ENCODE measurements at regions not wholly inside any gene's neighbourhood (a gene's known extent, or its start where the extent isn't known, plus 50 kb on each side); places are given as distances from the start of the nearest gene placed in this dataset.
"Not testable (repeated sequence)": the region's sequence is repeated elsewhere in the genome, so short reads cannot be mapped to it uniquely, and the experiment has no call there.

DNA sequence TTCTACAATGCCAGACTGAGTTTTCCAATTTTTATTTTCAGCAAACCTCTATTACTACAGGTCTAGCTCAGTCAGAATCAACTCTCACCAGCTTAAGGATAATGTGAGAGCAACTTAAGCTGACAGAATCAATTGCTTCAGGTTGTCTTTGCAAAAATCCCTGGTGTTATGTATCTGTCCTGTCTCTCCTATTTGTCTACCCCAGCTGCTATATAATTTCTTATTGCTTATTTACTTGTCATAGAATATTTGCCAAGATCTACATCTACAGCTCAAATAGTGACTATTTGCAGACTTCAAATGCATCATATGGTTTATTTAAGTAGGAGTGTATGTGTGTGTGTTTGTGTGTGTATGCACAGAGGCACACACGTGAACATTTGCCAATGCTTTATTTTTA is 54.1 kb downstream of the FOXG1 start:
- no peak for DNase-seq

DNA sequence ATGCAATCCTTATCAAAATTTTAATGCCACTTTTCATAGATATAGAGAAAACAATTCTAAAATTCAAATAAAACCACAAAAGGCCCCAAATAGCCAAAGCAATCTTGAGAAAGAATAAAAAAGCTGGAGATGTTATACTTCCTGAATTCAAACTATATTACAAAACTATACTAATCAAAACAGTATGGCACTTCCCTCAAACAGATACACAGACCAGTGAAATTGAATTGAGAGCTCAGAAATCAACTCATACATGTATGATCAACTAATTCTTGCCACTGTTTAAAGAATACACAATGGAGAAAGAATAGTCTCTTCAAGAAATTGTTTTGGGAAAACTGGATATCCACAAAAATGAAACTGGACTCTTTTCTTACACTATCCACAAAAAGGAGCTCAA is 55.4 kb downstream of the FOXG1 start:
- DNase-seq, result no peak

DNA sequence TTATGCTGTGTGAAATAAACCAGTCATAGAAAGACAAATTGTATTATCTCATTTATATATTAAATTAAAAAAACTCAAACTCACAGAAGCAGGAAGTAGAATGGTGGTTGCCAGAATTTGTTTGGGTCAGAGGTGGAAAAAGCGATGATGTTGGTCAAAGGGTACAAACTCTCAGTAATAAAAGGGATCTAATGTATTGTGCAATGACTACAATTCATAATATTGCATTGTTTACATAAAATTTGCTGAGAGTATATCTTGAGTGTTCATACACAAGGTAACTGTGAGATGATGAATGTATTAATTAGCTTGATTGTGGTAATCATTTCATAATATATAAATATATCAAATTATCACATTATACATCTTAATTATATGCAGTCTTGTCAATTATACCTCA is 56.7 kb downstream of the FOXG1 start:
- no peak for DNase-seq

DNA sequence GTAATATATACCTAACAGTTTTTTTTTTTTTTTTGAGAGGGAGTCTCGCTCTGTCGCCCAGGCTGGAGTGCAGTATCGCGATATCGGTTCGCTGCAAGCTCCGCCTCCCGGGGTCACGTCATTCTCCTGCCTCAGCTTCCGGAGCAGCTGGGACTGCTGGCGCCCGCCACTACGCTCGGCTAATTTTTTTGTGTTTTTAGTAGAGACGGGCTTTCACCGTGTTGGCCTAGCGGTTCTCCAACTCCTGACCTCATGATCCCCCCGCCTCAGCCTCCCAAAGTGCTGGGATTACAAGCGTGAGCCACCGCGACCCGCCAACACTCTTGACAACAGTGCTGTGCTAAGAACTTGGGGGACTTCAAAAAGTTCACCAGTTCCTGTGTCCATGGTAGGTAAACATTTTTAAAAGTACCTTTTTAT is 63.5 kb downstream of the FOXG1 start:
- DNase-seq, result no peak

DNA sequence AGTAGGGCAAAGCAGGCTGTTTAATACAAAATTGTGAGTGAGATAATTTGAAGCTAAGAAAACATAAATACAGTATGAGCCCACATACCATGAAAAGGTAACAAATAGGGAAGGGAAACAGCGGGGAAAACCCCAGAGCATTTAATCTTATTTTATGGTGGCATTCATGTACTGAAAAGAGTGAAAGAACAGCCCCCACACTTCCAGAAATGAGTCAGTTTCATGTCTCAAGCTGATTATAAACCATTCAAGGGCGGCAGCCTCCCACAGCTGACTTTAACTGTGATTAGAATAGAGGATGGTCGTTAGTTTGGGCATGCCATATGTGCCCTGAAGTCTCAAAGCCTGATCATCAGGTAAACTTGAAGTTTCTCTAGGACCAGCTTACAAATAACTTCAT is 64.5 kb downstream of the FOXG1 start:
- DNase-seq, result no peak

DNA sequence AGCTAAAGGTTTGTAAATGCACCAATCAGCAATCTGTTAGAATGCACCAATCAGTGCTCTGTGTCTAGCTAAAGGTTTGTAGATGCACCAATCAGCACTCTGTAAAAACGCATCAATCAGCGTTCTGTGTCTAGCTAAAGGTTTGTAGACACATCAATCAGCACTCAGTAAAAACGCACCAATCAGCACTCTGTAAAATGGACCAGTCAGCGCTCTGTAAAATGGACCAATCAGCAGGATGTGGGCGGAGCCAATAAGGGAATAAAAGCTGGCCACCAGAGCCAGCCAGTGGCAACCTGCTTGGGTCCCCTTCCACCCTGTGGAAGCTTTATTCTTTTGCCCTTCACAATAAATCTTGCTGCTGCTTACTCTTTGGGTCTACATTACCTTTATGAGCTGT is 76.0 kb downstream of the FOXG1 start:
- DNase-seq, result not testable (repeated sequence)

DNA sequence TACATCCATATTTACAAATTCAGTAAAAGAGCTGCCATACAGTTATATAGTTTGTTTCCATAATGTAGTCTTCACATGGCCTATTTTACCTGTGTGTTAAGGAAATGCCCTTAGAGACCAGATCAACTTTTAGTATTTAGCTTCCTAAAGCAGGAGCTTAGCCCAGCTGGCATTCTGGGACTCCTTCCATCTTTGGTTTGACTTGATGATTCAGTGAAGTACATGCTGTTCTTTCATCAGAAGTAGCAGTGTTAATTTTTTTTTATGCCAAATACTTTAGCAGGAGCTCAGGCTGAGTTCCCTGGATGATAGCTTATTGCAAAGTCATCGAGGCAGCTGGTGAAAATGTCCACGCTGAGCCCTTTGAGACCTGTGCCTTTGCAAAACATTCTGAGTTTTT is 101.0 kb downstream of the FOXG1 start:
- no peak for DNase-seq

DNA sequence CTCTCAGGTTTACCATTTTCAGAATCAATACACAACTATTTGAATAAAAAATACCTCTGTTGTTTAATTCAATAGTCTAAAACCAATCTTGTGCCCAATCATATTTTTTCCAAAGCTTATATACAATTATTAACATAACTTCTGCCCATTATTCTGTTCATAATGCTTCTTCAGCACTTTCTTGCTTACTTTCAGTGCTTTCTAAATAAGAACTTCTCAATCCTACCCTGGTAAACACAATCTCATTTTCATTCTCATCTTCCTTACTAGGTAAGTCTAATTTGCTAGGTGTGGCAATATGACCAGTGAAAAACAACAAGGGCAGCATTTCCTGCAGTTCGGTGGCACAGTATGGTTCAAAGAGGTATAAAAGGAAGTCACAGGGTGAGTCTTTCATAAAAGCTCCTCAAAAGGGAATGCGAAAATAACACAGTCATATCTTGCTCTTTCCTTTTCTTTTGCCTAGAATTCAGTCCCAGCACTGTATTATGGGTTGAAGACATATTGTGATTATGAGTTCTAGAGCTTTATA is 103.5 kb downstream of the FOXG1 start:
- peak; percentile 23 for DNase-seq

DNA sequence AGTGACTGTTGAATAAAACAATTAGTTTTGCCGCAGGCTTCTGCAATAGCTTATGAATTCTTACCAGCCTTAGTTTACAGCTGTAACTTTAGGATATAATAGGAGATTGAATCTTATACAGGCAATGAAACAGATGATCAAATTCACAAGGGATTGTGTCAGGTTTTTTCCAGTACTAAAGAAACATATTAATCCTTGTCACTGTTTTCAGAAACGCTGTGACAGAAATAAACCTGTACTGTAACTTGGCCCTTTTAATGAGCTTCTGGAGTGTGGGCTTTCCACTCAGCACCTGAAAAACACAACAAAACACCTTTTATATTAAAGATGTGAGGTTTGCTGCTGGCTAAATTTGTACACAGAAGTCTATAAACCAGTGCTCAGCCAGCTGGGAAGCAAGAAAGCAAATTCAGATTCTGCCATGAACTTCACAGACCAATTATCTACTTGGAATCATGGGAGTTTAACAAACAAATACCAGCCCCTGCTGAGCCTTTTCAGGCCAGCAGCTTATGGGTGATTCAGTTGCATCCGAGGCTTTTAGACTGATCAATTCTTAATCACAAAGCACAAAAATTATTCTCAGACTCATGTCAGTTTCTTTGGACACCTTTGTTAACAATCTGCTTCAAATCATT is 109.5 kb downstream of the FOXG1 start:
- DNase-seq, result no peak

DNA sequence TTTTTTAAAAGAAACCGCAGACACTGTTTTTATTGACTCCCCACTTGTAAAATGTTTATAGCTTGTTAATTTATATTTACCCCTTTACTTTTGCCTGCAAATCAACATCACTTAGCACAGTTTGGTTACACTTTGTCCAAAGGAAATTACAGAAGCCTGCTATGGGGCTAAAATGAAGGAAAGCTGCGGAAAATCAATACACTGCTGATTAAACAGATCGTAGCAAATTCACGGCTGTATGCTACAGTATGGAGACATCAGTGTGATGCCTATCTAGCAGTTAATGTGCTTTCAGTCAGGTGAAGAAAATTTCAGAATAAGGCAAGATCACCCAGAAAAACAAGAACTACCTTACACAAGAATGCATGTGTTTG is 110.0 kb downstream of the FOXG1 start:
- DNase-seq, result no peak

DNA sequence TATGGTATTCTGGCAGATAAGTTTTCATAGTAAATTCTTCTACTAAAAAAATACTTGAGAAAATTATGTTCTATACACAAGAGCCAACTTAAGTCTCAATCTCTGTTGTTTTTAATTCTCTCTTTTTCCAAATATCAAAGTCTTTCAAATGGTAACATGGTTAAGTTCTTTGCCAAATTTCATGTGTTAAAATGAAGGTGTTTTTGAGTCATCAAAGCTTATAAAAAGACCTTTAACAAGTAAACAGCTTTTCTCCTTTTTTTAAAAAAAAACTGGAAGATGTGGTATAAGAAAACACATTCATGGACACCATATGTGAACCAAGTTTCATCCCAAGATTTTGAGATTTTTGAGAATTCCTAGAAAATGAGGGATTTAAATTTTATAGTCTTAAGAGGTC is 111.3 kb downstream of the FOXG1 start:
- no peak for DNase-seq

DNA sequence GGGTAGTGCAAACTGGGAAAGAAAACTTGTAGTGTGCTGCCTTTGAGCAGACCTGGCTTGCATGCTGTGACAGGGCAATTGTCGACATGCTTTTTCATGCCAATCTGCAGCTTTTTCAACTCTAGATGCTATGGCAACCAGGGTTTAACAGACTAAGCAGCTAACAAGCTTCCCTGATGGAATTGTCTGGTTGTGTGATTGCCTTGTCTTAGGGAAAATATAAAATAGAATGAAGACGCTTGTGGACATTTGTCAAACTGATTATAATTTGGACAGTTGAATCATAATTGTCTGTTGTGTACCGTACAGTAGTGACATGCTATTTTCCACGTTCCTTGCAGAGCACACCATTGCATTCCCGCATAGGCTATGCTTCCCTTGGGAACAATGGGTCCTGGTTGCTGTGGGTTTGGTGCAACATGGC is 113.0 kb downstream of the FOXG1 start:
- no peak for DNase-seq

DNA sequence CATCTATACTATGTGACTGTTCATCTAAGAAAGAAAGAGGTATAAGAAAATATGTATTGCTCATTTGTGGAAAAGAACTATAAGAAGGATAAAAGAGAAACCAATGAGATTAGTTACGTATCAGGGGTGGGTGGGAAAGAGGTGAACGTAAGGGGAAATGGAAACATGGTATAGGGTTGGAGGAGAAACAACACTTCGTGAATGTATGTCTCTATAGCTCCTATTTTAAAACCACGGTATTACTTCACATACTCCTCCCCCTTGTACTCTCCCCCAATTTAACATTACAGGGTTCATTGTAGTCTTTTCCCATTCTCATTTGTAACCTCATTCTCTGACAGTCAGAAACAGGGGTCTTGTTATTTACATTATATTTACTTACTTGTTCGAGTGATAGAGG is 120.4 kb downstream of the FOXG1 start:
- DNase-seq, result no peak

DNA sequence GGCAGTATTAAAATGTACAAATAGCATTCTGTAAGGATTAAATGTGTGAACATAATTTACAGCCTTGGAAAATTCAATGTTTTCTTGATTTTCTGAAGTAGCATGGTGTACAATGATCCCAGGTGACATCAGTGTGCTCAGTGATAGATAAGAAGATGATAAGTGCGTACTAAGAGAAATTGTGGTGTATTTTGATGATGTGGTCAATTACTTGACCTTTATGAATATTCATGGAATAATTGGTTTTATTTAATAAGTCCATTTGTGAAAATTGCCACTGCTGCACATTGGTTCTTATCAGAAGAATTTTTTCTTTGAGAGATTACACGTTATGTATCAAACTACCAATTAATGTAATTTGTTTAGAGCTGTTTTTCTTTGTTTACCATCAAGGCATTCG is 128.8 kb downstream of the FOXG1 start:
- no peak for DNase-seq

DNA sequence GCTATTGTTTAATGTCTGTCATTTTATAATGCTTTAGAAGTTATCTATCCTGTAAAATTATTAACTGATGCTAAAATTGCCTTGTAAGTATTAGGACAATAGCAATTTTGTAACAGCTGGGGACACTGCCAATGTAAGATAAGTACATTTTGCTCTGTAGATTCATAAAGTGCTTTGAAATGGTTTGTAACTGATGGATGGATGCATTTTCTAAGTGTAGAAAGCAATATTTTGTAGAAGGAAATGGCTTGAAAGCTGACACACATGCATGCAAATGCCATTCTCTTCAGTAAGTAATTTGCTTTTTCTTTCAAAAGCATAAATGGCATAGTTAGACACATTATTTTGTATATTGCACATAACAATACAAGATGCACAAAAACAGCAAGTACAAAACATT is 129.8 kb downstream of the FOXG1 start:
- DNase-seq, result no peak

DNA sequence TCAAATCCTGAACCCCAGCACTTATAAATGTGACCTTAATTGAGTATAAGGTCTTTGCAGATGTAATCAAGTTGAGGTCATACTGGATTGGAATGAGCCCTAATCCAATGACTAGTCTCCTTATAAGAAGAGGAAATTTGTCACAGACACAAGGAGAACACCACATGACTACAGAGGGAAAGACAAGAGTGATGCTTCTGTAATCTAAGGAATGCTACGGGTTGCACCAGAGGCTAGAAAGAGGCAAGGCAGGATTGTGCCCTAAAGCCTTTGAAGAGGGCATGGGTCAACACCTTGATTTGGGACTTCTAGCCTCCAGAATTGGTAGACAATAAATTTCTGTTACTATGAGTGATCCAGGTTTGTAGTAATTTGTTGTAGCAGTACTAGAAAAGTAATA is 135.0 kb downstream of the FOXG1 start:
- DNase-seq, result no peak

DNA sequence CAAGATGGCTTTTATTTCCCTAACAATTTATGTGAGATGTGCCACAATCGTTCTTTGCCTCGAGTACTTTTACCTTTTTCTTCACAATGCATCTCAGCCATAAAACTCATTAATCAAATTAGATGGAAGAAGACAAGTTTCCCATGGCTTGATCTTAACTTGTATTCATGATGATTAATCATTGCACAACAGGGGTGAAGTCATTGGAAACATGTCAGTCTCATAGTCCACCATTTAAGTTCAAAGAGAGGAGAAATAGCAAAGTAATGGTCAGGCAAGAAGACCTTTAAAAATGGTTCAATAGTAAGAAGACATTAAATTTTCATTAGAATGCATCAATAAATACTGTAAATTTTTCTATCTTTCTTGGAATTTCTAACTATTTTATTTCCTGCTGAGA is 136.3 kb downstream of the FOXG1 start:
- DNase-seq, result no peak

DNA sequence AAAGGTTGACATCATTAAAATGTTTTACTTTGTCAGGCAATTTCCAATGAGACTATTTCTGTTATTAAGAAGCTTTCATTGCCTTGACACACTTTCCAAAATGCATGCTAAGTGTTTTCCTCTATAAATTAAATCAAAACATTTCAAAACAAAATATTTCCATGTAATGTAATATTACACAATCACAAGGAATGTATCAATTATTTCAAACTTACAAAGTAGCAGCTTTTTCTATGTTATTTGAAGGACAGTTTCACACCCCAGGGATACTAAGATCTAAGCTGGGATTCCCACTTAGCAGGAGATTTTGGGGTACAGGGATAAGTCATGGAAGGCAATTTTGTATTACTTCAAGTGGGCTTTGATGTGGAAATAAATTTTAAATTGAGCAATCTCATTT is 144.9 kb downstream of the FOXG1 start:
- no peak for DNase-seq

DNA sequence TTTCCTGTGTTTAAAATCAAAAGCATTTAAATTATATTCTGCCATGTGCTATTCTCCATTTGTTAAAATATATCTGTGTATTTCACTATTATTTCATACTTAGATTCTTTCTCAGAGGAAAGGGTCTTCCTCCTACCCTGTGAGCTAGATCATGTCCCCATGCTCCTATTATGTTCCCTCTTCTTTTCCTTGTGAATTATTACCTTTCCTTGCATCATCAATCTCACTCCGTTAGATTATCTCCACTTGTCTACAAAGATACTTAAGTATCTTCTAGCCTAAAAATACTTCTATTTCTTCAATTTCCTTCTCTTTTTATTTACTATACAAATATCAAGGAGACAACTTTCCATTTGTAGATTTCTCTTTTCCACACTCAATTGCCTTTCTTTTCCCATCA is 146.5 kb downstream of the FOXG1 start:
- DNase-seq, result no peak

DNA sequence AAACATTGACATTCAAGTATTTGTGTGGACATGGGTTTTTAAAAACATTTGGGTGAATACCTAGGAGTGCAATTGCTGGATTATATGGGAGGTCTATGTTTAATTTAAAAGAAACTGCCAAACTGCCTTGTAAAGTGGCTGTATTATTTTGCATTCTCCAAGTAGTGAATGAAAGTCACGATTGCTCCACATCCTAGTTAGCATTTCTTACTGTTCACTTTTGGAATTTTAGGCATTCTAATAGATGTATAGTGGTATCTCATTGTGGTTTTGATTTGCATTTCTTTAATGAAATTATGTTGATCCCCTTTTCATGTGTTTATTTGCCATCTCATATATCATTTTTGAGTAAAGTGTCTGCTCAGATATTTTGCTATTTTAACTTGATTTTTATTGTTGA is 159.5 kb downstream of the FOXG1 start:
- no peak for DNase-seq

DNA sequence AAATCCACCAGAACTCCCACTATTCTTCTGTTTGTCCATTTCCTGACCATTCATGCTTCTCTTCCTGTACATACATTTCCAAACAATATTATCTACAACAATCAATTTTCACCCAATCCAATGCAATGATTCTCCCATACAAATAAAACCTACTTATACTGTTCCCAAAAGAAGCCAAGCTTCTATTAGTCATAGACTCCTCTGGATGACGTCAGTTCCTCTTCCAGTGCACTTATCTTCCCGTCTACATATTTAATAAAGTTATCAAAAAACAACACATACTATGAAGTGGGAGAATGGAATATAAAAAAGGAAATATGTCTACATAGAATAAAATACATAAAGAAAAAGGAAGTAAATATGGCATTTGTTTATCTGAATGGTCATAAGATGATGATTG is 165.4 kb downstream of the FOXG1 start:
- no peak for DNase-seq

DNA sequence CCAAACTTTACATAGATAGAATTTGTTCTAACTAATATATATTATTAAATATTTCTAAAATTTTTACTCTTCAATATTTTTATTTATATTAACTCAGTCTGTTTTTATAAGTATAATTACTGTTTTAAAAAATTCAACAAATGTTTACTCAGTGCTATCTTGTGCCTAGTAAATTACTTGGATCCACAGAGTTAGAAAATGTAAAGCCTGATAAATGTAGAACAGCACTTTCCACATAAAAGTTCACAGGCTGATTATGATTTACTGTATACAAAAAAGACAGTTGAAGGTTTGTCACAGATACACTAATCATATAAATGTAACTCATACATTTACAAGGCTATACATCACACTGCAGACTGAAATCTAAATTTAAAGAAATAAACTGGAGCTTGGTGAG is 170.0 kb downstream of the FOXG1 start:
- DNase-seq, result no peak

DNA sequence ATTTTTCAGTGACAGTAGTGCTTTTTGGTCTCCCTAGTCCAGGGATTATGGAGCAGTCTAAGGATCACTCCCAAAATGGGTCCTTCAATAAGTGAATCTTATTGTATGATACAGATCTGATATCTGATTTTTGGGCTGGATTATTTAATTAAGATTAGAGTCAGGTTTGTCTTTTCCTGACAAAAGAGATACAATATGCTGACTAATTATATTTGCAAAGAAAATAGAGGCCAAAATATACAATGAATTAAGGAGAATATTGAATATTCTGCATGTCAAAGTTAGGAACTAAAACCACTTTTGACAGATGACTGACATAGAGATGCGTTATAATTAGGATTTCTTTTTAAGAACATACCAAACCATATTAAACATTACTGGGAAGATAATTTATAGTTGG is 175.2 kb downstream of the FOXG1 start:
- no peak for DNase-seq

DNA sequence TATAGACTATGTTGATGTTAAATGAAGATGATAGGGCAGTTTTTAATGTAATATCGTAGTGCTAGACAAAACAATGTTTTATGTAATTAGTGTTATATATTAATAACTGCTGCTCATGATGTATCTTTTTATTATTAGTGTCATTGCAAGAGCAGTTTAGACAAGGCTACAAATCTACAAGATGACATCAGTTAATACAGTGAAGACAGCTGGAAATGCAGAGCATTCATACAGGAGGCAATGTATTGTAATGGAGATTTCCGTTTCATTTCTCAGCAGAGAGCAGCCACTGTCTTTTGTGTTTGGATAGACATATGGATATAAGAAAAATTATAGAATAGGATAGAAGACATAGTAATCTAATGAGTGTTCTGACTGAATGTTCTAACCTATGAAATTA is 178.0 kb downstream of the FOXG1 start:
- no peak for DNase-seq

DNA sequence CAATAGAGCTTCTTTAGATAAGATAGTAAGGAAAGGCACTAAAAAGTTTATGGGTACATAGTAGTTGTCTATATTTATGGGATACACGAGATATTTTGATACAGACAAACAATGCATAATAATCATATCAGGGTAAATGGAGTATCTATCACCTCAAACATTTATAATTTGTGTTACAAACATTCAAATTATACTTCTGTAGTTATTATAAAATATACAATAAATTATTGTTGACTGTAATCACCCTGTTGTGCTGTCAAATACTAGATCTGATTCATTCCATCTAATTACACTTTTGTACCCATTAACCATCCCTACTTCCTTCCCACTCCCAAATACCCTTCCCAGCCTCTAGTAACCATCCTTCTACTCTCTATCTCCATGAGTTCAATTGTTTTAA is 179.7 kb downstream of the FOXG1 start:
- DNase-seq, result no peak

DNA sequence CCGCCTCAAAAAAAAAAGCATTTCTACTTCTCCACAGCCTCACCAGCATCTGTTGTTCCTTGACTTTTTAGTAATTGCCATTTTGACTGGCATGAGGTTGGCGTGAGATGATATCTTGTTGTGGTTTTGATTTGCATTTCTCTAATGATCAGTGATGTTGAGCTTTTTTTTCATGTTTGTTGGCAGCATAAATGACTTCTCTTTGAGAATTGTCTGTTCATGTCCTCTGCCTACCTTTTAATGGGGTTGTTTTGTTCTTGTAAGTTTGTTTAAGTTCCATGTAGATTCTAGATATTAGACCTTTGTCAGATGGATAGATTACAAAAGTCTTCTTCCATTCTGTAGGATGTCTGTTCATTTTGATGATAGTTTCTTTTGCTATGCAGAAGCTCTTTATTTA is 182.9 kb downstream of the FOXG1 start:
- no peak for DNase-seq
